Rectal smooth muscle tissue (tissue), 1 donor: ENCODE measurements at regions not wholly inside any gene's neighbourhood (a gene's known extent, or its start where the extent isn't known, plus 50 kb on each side); places are given as distances from the start of the nearest gene placed in this dataset.
"Not testable (repeated sequence)": the region's sequence is repeated elsewhere in the genome, so short reads cannot be mapped to it uniquely, and the experiment has no call there.

Source experiments
- H3K27ac ChIP-seq: one replicate; pipeline ENCODE4 v1.7.0; 2013; ENCODE audit warnings: low read depth, low read length, inconsistent platforms
- H3K27me3 ChIP-seq: one replicate; pipeline ENCODE4 v1.7.0; 2013; ENCODE audit warnings: low read length; ENCODE audit not compliant: control insufficient read depth, insufficient read depth
- H3K36me3 ChIP-seq: one replicate; pipeline ENCODE4 v1.7.0; 2013; ENCODE audit warnings: low read length; ENCODE audit not compliant: control insufficient read depth, insufficient read depth
- H3K4me1 ChIP-seq: one replicate; pipeline ENCODE4 v1.7.0; 2013; ENCODE audit warnings: low read length; ENCODE audit not compliant: control insufficient read depth, insufficient read depth
- H3K4me3 ChIP-seq: one replicate; pipeline ENCODE4 v1.7.0; 2013; ENCODE audit warnings: low read length
- H3K9ac ChIP-seq: one replicate; pipeline ENCODE4 v1.7.0; 2013; ENCODE audit warnings: low read length

DNA sequence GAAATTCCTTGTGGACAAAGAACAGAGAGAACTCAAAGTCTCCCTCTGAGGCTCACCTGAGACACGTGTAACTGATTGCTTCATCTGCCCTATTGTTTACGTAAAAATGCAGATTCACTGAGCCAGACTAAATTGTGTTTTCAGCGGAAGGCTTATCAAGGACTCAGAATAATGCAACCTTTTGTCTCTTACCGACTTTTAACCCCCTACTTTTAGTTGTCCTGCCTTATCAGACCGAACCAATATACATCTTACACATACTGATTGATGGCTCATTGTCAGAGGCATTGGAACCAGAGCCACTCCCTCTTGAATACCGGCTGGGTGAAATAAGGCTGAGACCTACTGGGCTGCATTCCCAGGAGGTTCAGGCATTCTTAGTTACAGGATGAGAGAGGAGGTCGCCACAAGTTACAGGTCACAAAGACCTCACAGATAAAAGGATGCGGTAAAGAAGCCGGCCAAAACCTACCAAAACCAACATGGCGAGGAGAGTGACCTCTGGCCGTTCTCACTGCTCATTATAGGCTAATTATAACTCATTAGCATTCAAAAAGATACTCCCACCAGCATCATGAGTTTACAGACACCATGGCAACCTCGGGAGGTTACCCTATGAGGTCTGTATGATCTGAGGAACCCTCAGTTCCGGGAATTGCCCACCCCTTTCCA is 95.5 kb upstream of the ZNF184 start:
- Histone ChIP-seq H3K4me1 (no peaks in the 10 kb centered on the region), H3K9ac (no peak overlapping the region), H3K36me3 (no peaks in the 10 kb centered on the region), H3K27ac (no peak overlapping the region), H3K4me3 (no peak overlapping the region), H3K27me3 (peaks cover 8% of the 10 kb centered on the region)

DNA sequence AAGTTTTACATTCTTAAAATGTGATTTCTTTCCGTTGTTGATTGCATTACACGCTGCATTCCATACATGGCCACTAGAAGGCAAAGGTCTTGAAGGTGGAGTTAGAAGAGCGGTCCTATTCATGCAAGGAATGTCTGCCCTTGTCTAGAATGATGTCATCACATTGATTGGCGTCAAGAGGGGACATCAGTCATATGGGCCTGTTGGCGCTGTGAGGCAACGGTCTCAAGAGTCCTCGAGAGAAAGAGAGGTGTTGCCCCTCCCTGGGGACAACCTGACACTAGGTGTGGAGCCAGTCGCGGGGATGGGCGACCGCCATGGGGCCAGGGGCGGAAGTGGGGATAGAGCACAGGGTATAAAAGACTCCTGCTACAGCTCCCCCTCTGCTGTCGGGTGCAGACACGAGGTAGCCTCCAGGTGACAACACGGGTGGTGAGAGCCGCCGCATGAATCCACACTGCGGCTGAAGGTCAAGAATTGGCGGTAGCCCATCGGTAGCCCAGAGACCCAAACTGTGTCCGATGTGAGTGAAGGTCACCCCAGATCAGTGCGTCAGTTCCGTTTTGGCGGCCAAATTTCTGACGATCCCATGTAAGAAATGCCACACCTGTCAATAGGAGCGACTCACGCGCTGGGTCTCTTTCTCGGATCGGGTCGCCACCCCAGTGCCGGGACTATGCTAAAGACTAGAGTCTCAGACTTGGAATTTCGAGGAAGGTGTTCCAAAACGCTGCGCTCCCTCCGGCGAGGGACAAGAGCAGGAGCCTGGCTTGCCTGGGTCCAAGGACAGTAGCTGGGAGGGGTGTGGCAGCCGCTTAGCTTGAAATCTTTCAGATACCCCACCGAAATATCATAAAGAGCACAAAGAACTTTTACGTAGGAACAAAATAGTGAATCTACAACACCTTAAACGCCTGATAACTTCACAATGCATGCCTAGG is 93.2 kb upstream of the ZNF184 start:
- Histone ChIP-seq H3K9ac (no peak overlapping the region), H3K27me3 (peaks cover 8% of the 10 kb centered on the region), H3K36me3 (no peaks in the 10 kb centered on the region)

DNA sequence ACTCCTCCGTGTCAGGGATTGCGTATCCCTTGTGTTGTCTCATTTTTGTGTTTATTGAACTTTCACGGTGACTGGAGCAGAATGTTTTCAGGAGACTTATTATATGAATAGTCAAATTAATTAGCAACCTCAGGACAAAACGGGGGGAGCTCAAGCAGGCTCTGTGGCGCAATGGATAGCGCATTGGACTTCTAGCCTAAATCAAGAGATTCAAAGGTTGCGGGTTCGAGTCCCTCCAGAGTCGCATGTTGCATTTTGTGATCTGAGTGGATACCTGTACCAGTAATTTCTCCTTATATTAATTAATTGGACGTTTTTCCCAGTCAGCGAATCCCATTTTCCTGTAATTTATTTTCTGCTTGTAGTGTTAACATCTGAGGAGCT is 89.1 kb upstream of the ZNF184 start:
- Histone ChIP-seq H3K4me1 (no peaks in the 10 kb centered on the region), H3K4me3 (no peak overlapping the region), H3K9ac (no peak overlapping the region), H3K27me3 (peaks cover 16% of the 10 kb centered on the region), H3K36me3 (no peaks in the 10 kb centered on the region), H3K27ac (no peak overlapping the region)

More for the DNA sequence above, 93.2 kb upstream of the ZNF184 start:
- H3K27ac ChIP-seq: no peak overlapping the region
- H3K4me1 ChIP-seq: no peaks in the 10 kb centered on the region
- no peak overlapping the region for H3K4me3 ChIP-seq

DNA sequence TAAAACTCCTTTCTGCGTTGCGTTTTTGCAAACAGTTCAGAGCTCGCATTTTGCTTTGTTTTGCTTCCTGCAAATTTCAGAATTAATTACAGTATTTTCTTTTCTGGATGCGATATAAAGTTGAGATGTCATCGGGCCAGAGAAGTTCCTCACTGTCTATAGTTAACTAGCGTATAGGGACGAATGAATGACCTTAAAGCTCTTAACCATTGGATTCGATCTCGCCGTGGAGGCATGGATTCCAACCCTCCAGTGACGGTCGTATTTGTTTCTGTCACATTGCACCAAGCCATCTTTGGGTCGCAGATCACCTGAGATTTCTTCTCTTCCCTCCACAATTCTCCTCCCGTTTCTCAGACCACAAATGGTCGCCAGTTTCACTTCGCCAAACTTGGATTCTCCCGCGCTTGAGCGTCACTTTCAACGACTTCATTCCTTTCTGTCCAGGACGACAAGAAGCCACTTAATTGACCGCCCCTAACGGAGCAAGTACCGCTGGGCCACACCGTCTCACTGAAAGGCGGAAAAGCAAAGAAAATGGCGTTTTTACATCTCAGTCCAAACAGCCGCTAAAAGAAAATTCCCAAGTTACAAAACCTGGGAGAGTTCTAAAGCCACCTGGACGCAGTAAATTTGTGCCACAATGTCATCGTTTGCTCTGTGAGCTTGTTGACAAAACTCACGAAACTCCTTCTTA is 85.3 kb upstream of the ZNF184 start:
- peaks cover 16% of the 10 kb centered on the region for H3K27me3 ChIP-seq
- no peak overlapping the region for H3K27ac ChIP-seq
- no peak overlapping the region for H3K4me3 ChIP-seq
- no peak overlapping the region for H3K9ac ChIP-seq
- no peaks in the 10 kb centered on the region for H3K36me3 ChIP-seq
- no peaks in the 10 kb centered on the region for H3K4me1 ChIP-seq

DNA sequence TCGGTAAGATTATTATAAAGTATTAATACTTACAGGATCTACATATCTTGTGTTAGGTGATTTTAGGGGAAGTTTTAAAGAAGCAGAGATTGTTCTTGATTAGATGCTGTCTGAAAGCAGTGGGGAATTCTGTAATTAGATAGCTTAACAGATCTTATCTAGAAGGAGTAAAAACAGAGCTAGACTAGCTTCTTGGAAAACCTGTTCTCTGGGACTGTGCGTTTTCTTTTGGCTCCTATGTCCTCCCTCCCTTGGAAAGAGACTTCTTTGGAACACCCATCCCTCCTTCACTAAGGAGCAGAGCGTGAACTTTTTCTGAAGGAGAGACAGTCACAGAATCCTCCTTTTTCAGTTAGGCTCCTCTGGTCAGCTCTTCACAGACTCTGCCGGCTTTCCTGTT is 83.5 kb upstream of the ZNF184 start:
- H3K27ac ChIP-seq: no peak overlapping the region
- H3K4me1 ChIP-seq: no peaks in the 10 kb centered on the region
- H3K36me3 ChIP-seq: no peaks in the 10 kb centered on the region
- H3K27me3 ChIP-seq: peaks cover 18% of the 10 kb centered on the region
- no peak overlapping the region for H3K4me3 ChIP-seq
- no peak overlapping the region for H3K9ac ChIP-seq

DNA sequence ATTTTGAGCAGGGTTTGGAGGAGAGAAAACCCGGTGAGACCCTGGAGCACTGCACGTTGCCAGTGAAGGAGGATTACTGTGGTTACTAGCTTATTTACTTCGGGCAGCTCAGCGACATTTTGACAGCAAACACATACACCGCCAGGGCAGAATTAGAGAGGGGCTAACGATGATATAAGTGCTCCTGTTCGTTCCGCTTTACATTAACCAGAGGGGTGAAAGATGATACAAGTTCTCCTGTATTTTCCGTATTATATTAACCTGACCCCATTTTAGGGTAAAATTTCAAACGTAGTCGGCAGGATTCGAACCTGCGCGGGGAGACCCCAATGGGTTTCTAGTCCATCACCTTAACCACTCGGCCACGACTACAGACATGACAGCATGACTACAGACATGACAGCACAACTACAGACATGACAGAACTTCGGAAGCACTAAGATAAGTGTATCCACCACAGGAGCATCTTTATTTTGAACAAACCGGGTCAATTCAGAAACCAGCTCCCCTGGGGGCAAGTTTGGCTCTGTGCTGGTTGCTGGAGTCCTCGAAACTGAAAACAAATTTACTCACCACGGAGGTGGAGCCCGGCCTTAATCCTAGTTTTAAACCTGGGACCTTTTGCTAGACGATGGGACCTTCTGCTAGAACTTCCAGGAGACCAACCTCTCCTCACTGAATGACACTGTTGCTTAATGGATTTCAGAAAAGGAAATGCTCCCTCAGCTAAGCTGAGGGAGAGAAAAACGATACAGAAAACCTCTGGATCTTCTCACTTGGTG is 80.4 kb upstream of the ZNF184 start:
- Histone ChIP-seq H3K4me3 (no peak overlapping the region), H3K9ac (no peak overlapping the region), H3K27ac (no peak overlapping the region), H3K27me3 (peaks cover 14% of the 10 kb centered on the region), H3K4me1 (no peaks in the 10 kb centered on the region), H3K36me3 (no peaks in the 10 kb centered on the region)

DNA sequence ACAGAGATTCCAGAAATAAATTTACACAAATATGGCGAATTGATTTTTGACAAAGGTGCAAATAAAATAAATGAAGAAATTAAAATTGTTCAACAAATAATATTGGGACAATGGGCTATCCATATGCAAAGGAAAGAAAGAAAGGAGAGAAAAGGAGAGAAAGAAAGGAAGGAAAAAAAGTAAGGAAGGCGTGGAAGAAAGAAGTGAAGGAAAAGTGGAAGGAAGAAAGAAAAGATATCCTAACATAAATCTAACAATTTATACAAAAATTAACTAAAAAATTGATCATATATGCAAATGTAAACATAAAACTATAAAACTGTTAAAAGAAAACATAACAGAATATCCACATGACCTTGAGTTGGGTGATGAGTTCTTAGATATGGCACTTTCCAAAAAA is 78.7 kb upstream of the ZNF184 start:
- H3K4me1 ChIP-seq: no peaks in the 10 kb centered on the region
- no peak overlapping the region for H3K4me3 ChIP-seq
- H3K27me3 ChIP-seq: peaks cover 9% of the 10 kb centered on the region
- H3K9ac ChIP-seq: no peak overlapping the region
- H3K36me3 ChIP-seq: no peaks in the 10 kb centered on the region
- no peak overlapping the region for H3K27ac ChIP-seq

DNA sequence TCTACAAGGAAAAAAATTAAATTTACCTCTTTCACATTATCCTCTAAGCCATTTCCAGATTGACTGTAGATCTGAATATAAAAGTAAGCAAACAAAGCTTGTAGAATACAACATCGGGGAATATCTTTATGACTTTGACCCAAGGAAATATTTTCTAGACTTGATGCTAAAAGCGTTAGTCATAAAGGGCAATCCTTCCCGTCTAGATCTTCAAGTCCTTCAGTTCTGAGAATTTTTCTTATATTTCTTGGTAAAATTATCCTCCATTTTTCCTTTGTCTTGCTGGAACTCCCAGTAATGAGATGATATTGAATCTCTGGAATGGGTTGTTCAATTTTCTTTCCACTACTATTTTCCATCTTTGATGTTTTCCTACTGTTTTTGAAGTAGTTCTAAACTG is 77.8 kb upstream of the ZNF184 start:
- H3K4me1 ChIP-seq: no peaks in the 10 kb centered on the region
- H3K9ac ChIP-seq: no peak overlapping the region
- no peak overlapping the region for H3K27ac ChIP-seq
- peaks cover 10% of the 10 kb centered on the region for H3K27me3 ChIP-seq
- no peak overlapping the region for H3K4me3 ChIP-seq
- no peaks in the 10 kb centered on the region for H3K36me3 ChIP-seq

DNA sequence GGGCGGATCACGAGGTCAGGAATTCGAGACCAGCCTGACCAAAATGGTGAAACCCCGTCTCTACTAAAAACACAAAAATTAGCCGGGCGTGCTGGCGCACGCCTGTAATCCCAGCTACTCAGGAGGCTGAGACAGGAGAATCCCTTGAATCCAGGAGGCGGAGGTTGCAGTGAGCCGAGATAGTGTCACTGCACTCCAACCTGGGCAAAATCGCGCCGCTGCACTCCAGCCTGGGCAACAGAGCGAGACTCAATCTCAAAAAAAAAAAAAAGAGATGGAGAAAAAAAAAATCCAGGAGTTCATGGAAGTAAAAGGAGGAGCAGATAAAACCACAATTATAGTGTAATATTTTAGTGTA is 76.3 kb upstream of the ZNF184 start:
- H3K9ac ChIP-seq, H3K4me1 ChIP-seq, H3K4me3 ChIP-seq, H3K27ac ChIP-seq, H3K36me3 ChIP-seq: not testable (repeated sequence)
- peaks cover 12% of the 10 kb centered on the region for H3K27me3 ChIP-seq

DNA sequence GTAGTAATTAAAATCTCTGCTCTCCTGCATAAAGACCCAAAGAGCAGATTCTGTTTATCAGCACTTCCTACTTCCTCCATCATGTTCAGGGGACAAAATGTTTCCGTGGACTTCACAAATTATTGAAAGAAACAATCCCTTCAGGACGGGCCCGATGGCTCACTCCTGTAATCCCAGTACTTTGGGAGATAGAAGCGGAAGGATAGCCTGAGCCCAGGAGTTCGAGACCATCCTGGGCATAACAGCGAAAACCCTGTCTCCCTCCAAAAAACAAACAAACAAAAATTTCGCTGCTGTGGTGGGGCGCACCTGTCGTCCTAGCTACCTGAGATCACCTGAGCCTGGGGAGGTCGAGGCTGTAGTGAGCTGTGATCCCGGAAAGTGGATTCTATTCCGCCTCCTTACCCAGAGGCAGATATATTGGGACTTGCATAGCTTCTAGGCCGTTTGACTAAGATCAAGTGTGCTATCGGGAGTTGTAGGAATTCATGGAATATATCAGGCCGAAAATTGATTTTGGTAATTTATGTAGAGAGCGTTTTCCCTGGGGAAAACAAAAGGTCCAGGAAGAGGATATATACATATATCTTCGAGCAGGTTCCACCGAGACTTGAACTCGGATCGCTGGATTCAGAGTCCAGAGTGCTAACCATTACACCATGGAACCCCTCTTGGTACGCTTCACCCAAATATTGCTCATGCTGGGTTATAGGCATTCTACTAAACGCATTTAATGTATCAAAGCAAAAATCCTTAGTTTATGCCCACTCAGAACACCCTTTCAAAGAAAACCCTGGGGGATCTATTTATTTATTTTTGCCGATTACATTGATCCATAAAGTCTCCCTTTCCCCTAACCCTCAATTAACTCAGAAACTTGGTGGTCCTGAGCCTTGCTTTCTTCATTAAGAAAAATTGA is 74.5 kb upstream of the ZNF184 start:
- Histone ChIP-seq H3K9ac (no peak overlapping the region), H3K27ac (no peak overlapping the region), H3K4me3 (no peak overlapping the region), H3K4me1 (no peaks in the 10 kb centered on the region), H3K36me3 (no peaks in the 10 kb centered on the region), H3K27me3 (peaks cover 2% of the 10 kb centered on the region)

DNA sequence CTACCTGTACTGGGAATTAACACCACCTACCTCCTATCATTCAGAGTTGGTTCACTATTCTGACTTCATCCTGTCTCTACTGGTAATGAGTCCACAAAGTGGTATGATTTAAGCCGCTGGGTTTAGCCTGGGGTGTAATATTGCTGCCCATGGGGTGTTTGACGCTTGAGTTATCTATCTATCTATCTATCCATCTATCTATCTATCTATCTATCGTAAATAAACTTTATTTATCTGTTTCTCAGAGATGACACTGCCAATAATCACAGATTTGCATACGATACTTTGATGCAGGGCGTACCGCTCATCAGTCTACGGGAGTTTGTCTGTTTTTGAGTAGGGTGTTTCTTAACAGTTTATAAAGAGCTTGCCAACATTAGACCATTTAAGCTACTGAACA is 73.6 kb upstream of the ZNF184 start:
- Histone ChIP-seq H3K4me1 (no peaks in the 10 kb centered on the region), H3K4me3 (no peak overlapping the region), H3K36me3 (no peaks in the 10 kb centered on the region), H3K27me3 (peaks cover 2% of the 10 kb centered on the region), H3K9ac (no peak overlapping the region), H3K27ac (no peak overlapping the region)
